ENCODE measurements at regions not wholly inside any gene's neighbourhood (a gene's known extent, or its start where the extent isn't known, plus 50 kb on each side); places are given as distances from the start of the nearest gene placed in this dataset.

- TF ChIP-seq POLR2AphosphoS5 (IDR thresholded peaks at IDR 0.05; ENCODE audit: low read depth, low read length) (no peak), FOXP2 (optimal IDR thresholded peaks at IDR 0.05; ENCODE audit: borderline replicate concordance, extremely low read depth, extremely low read length, insufficient read depth) (no peak), REST (IDR thresholded peaks at IDR 0.05; ENCODE audit: insufficient read depth in 1 of 2, low read depth in 2 of 2, low read length in 2 of 2) (no peak), SIN3A (IDR thresholded peaks at IDR 0.05; ENCODE audit: borderline replicate concordance, insufficient read depth, low read length) (no peak), TAF1 (IDR thresholded peaks at IDR 0.05; ENCODE audit: borderline replicate concordance, insufficient read depth, low read length) (no peak)
Observed at GRCh38 chr14:71753976-71754375, 178.3 kb upstream of the RGS6 start.

- TF ChIP-seq POLR2AphosphoS5 (IDR thresholded peaks at IDR 0.05; ENCODE audit: low read depth, low read length) (no peak), TAF1 (IDR thresholded peaks at IDR 0.05; ENCODE audit: borderline replicate concordance, insufficient read depth, low read length) (no peak), SIN3A (IDR thresholded peaks at IDR 0.05; ENCODE audit: borderline replicate concordance, insufficient read depth, low read length) (no peak), REST (IDR thresholded peaks at IDR 0.05; ENCODE audit: insufficient read depth in 1 of 2, low read depth in 2 of 2, low read length in 2 of 2) (no peak), FOXP2 (optimal IDR thresholded peaks at IDR 0.05; ENCODE audit: borderline replicate concordance, extremely low read depth, extremely low read length, insufficient read depth) (no peak)
Observed at GRCh38 chr14:71754422-71755095, 177.7 kb upstream of the RGS6 start.

DNA sequence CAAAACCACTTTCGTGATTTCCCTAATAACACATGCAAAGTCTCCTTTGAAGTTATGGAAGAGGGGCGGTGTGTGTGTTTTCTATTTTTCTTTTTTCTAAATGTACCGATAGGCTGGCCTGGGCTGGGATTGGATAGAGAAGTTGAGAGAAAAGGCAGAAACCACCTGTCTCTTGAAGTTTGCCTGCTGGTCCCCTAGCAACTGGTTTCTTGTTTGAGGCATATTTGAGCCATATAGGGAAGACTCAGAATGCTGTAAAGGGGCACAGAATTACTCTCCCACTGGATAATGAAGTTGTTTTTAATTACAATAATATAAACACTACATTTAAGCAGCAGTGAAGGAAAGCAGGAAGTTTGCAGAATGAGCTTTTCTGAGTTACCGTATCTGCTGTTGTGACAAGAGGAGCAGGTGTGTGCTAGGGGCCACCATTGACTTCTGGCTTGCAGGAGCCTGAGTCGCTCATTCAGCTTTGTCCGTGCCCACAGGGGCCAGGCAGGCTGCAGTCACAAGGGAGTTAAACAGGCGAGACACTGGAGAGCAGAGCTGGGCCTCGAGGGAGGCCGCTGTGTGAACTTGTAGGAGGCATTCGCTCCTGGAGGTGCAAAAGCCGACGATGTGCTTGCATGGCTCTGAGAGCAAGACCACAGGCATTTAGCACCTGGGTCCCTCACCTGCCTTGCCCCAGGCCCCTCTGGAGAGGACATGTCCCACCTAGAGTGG, 173.8 kb upstream of the RGS6 start:
- no peak for TF ChIP-seq FOXP2 (optimal IDR thresholded peaks at IDR 0.05; ENCODE audit: borderline replicate concordance, extremely low read depth, extremely low read length, insufficient read depth)
- no peak for TF ChIP-seq TAF1 (IDR thresholded peaks at IDR 0.05; ENCODE audit: borderline replicate concordance, insufficient read depth, low read length)
- no peak for TF ChIP-seq SIN3A (IDR thresholded peaks at IDR 0.05; ENCODE audit: borderline replicate concordance, insufficient read depth, low read length)
- no peak for TF ChIP-seq REST (IDR thresholded peaks at IDR 0.05; ENCODE audit: insufficient read depth in 1 of 2, low read depth in 2 of 2, low read length in 2 of 2)

GRCh38 chr14:71762575-71762974, 169.7 kb upstream of the RGS6 start:
- TF ChIP-seq POLR2AphosphoS5 (IDR thresholded peaks at IDR 0.05; ENCODE audit: low read depth, low read length) (no peak), REST (IDR thresholded peaks at IDR 0.05; ENCODE audit: insufficient read depth in 1 of 2, low read depth in 2 of 2, low read length in 2 of 2) (no peak), FOXP2 (optimal IDR thresholded peaks at IDR 0.05; ENCODE audit: borderline replicate concordance, extremely low read depth, extremely low read length, insufficient read depth) (no peak), SIN3A (IDR thresholded peaks at IDR 0.05; ENCODE audit: borderline replicate concordance, insufficient read depth, low read length) (no peak), TAF1 (IDR thresholded peaks at IDR 0.05; ENCODE audit: borderline replicate concordance, insufficient read depth, low read length) (no peak)
